HG03139 (cell line): ENCODE measurements at regions not wholly inside any gene's neighbourhood (a gene's known extent, or its start where the extent isn't known, plus 50 kb on each side); places are given as distances from the start of the nearest gene placed in this dataset.
"Not testable (repeated sequence)": the region's sequence is repeated elsewhere in the genome, so short reads cannot be mapped to it uniquely, and the experiment has no call there.

Source experiments
- ATAC-seq: cut with Tn5 transposase; IDR thresholded peaks from one replicate; pipeline ENCODE4 v1.9.1; 2021; ENCODE audit not compliant: unreplicated experiment

GRCh38 chr2:17202628-17203027 is 315.6 kb downstream of the RAD51AP2 start:
- ATAC-seq: peak; percentile 86

GRCh38 chr2:17199741-17200140 is 318.5 kb downstream of the RAD51AP2 start:
- no peak for ATAC-seq

- no peak for ATAC-seq
Observed at GRCh38 chr2:17196380-17196779, 321.9 kb downstream of the RAD51AP2 start.

- no peak for ATAC-seq
Observed at GRCh38 chr2:17195016-17195415, 323.2 kb downstream of the RAD51AP2 start.

- ATAC-seq: no peak
Observed at GRCh38 chr2:17194083-17194482, 324.2 kb downstream of the RAD51AP2 start.

- ATAC-seq: not testable (repeated sequence)
Observed at GRCh38 chr2:17193433-17193890, 324.8 kb downstream of the RAD51AP2 start.

- no peak for ATAC-seq
Observed at GRCh38 chr2:17191223-17191622, 327.0 kb downstream of the RAD51AP2 start.

GRCh38 chr2:17190527-17190926 is 327.7 kb downstream of the RAD51AP2 start:
- ATAC-seq: no peak

GRCh38 chr2:17188721-17189120 is 329.5 kb downstream of the RAD51AP2 start:
- ATAC-seq: no peak

- ATAC-seq: no peak
Observed at GRCh38 chr2:17184512-17184911, 333.7 kb downstream of the RAD51AP2 start.

GRCh38 chr2:17182399-17182798 is 335.8 kb downstream of the RAD51AP2 start:
- peak; percentile 54 for ATAC-seq

- ATAC-seq: no peak
Observed at GRCh38 chr2:17181051-17181752, 337.0 kb downstream of the RAD51AP2 start.

- ATAC-seq: no peak
Observed at GRCh38 chr2:17179145-17179808, 339.0 kb downstream of the RAD51AP2 start.

- no peak for ATAC-seq
Observed at GRCh38 chr2:17177088-17177487, 341.2 kb downstream of the RAD51AP2 start.

GRCh38 chr2:17171446-17172049 is 346.7 kb downstream of the RAD51AP2 start:
- peak; percentile 78 for ATAC-seq

GRCh38 chr2:17166506-17166905 is 351.7 kb downstream of the RAD51AP2 start:
- ATAC-seq: no peak

GRCh38 chr2:17164550-17164949 is 353.7 kb downstream of the RAD51AP2 start:
- no peak for ATAC-seq

GRCh38 chr2:17163638-17164037 is 354.6 kb downstream of the RAD51AP2 start:
- ATAC-seq: no peak

- no peak for ATAC-seq
Observed at GRCh38 chr2:17162713-17163112, 355.5 kb downstream of the RAD51AP2 start.

GRCh38 chr2:17160594-17160993 is 357.6 kb downstream of the RAD51AP2 start:
- peak; percentile 94 for ATAC-seq

GRCh38 chr2:17156086-17156485 is 362.2 kb downstream of the RAD51AP2 start:
- ATAC-seq: no peak

GRCh38 chr2:17149945-17150344 is 368.3 kb downstream of the RAD51AP2 start:
- no peak for ATAC-seq
